ENCODE measurements at regions not wholly inside any gene's neighbourhood (a gene's known extent, or its start where the extent isn't known, plus 50 kb on each side); places are given as distances from the start of the nearest gene placed in this dataset.

GRCh38 chr11:71358963-71359567 is 89.1 kb downstream of the DHCR7 start:
- no peak for DNase-seq (ENCODE audit: low spot score)

GRCh38 chr11:71358122-71358728 is 90.0 kb downstream of the DHCR7 start:
- TF ChIP-seq EZH2phosphoT487 (IDR thresholded peaks at IDR 0.05; ENCODE audit: unreplicated experiment): no peak
- TF ChIP-seq, protein P1, sequence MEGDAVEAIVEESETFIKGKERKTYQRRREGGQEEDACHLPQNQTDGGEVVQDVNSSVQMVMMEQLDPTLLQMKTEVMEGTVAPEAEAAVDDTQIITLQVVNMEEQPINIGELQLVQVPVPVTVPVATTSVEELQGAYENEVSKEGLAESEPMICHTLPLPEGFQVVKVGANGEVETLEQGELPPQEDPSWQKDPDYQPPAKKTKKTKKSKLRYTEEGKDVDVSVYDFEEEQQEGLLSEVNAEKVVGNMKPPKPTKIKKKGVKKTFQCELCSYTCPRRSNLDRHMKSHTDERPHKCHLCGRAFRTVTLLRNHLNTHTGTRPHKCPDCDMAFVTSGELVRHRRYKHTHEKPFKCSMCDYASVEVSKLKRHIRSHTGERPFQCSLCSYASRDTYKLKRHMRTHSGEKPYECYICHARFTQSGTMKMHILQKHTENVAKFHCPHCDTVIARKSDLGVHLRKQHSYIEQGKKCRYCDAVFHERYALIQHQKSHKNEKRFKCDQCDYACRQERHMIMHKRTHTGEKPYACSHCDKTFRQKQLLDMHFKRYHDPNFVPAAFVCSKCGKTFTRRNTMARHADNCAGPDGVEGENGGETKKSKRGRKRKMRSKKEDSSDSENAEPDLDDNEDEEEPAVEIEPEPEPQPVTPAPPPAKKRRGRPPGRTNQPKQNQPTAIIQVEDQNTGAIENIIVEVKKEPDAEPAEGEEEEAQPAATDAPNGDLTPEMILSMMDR (conservative IDR thresholded peaks at IDR 0.05; ENCODE audit: low read depth in 2 of 2): no peak
- Histone ChIP-seq H3K36me3 (ENCODE audit: insufficient read depth) (no peaks in the 10 kb centered on the region), H3F3A (replicated peaks; ENCODE audit: low read depth) (no peaks in the 10 kb centered on the region), H3K27ac (ENCODE audit: low read depth) (no peak overlapping the region), H3K79me2 (replicated peaks; ENCODE audit: insufficient read depth) (no peaks in the 10 kb centered on the region), H3K27me3 (ENCODE audit: insufficient read depth) (no peaks in the 10 kb centered on the region), H2AFZ (no peak overlapping the region), H3K9me2 (ENCODE audit: insufficient read depth) (peaks cover 10% of the 10 kb centered on the region), H4K20me1 (replicated peaks; ENCODE audit: insufficient read depth) (no peaks in the 10 kb centered on the region), H3K4me2 (no peak overlapping the region), H3K4me1 (ENCODE audit: insufficient read depth) (no peaks in the 10 kb centered on the region), H3K4me3 (no peak overlapping the region)
- H3K27me3 Mint-ChIP-seq (ENCODE audit: insufficient read depth, low read depth, poor library complexity): peaks cover 5% of the 10 kb centered on the region
- H3K4me3 Mint-ChIP-seq: no peak overlapping the region
- H3K36me3 Mint-ChIP-seq (ENCODE audit: low read depth): no peaks in the 10 kb centered on the region; the same call in 2 of the 3 replicates
- no peaks in the 10 kb centered on the region for H3K4me1 Mint-ChIP-seq
- DNase-seq (ENCODE audit: low spot score) (no peak), ATAC-seq (no peak)
- no peaks in the 10 kb centered on the region; the same call in 2 of the 3 replicates for H3K9me3 Mint-ChIP-seq
- H3K27ac Mint-ChIP-seq: no peak overlapping the region

More at GRCh38 chr11:71358963-71359567, 89.1 kb downstream of the DHCR7 start:
- Histone ChIP-seq H3K79me2 (replicated peaks; ENCODE audit: insufficient read depth) (no peaks in the 10 kb centered on the region), H4K20me1 (replicated peaks; ENCODE audit: insufficient read depth) (no peaks in the 10 kb centered on the region), H3K27ac (ENCODE audit: low read depth) (no peak overlapping the region), H2AFZ (no peak overlapping the region), H3F3A (replicated peaks; ENCODE audit: low read depth) (no peaks in the 10 kb centered on the region), H3K9me2 (ENCODE audit: insufficient read depth) (peaks cover 9% of the 10 kb centered on the region), H3K36me3 (ENCODE audit: insufficient read depth) (no peaks in the 10 kb centered on the region), H3K4me3 (no peak overlapping the region), H3K4me2 (no peak overlapping the region), H3K27me3 (ENCODE audit: insufficient read depth) (no peaks in the 10 kb centered on the region), H3K4me1 (ENCODE audit: insufficient read depth) (no peaks in the 10 kb centered on the region)
- Mint-ChIP-seq H3K27me3 (ENCODE audit: insufficient read depth, low read depth, poor library complexity) (no peaks in the 10 kb centered on the region), H3K27ac (no peak overlapping the region), H3K4me3 (no peak overlapping the region), H3K4me1 (no peaks in the 10 kb centered on the region), H3K9me3 (no peaks in the 10 kb centered on the region; the same call in 2 of the 3 replicates), H3K36me3 (ENCODE audit: low read depth) (no peaks in the 10 kb centered on the region; the same call in 2 of the 3 replicates)
- no peak for TF ChIP-seq STAT1 (IDR thresholded peaks at IDR 0.05; ENCODE audit: unreplicated experiment)
- no peak for TF ChIP-seq EZH2phosphoT487 (IDR thresholded peaks at IDR 0.05; ENCODE audit: unreplicated experiment)
- TF ChIP-seq, protein P2, sequence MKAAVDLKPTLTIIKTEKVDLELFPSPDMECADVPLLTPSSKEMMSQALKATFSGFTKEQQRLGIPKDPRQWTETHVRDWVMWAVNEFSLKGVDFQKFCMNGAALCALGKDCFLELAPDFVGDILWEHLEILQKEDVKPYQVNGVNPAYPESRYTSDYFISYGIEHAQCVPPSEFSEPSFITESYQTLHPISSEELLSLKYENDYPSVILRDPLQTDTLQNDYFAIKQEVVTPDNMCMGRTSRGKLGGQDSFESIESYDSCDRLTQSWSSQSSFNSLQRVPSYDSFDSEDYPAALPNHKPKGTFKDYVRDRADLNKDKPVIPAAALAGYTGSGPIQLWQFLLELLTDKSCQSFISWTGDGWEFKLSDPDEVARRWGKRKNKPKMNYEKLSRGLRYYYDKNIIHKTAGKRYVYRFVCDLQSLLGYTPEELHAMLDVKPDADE (IDR thresholded peaks at IDR 0.05): no peak
- TF ChIP-seq, protein P1 (conservative IDR thresholded peaks at IDR 0.05; ENCODE audit: low read depth in 2 of 2): no peak
- ATAC-seq: no peak

Measured in GM23338 (cell line).